ENCODE measurements at regions not wholly inside any gene's neighbourhood (a gene's known extent, or its start where the extent isn't known, plus 50 kb on each side); places are given as distances from the start of the nearest gene placed in this dataset.

DNA sequence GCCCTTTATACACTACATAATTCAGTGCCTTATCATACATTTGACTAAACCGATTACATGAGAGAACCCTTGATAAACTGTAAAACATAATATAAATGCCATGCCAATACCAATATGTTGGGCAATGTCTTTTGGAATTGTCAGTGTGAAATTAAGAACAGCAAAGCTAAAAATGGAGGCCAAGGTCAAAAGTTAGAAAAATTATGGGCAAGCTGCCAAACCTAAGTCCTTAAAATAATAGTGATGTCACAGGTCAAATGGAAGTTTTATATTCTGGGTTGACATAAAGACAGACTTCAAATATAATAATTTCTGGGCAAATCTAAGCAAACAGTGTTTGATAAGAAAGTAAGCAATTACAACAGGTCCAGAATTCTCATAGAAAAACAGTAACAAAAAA lies 696.7 kb downstream of the RNF144B start:
- TF ChIP-seq, protein P1, sequence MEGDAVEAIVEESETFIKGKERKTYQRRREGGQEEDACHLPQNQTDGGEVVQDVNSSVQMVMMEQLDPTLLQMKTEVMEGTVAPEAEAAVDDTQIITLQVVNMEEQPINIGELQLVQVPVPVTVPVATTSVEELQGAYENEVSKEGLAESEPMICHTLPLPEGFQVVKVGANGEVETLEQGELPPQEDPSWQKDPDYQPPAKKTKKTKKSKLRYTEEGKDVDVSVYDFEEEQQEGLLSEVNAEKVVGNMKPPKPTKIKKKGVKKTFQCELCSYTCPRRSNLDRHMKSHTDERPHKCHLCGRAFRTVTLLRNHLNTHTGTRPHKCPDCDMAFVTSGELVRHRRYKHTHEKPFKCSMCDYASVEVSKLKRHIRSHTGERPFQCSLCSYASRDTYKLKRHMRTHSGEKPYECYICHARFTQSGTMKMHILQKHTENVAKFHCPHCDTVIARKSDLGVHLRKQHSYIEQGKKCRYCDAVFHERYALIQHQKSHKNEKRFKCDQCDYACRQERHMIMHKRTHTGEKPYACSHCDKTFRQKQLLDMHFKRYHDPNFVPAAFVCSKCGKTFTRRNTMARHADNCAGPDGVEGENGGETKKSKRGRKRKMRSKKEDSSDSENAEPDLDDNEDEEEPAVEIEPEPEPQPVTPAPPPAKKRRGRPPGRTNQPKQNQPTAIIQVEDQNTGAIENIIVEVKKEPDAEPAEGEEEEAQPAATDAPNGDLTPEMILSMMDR (IDR thresholded peaks at IDR 0.05; ENCODE audit: extremely low read depth in 1 of 2, insufficient read depth in 1 of 2, low read depth in 1 of 2, low read length in 2 of 2) = no peak
- TF ChIP-seq POLR2A (IDR thresholded peaks at IDR 0.05; ENCODE audit: low read depth, low read length) (no peak), POLR2AphosphoS5 (IDR thresholded peaks at IDR 0.05; ENCODE audit: insufficient read depth, low read depth, low read length) (no peak), GATA2 (IDR thresholded peaks at IDR 0.05; ENCODE audit: insufficient read depth, insufficient read length, low read depth, low read length) (no peak), MYC (IDR thresholded peaks at IDR 0.05; ENCODE audit: low read depth, low read length) (no peak), EZH2 (IDR thresholded peaks at IDR 0.05; ENCODE audit: borderline replicate concordance, low read depth, low read length, severe bottlenecking) (no peak), JUN (IDR thresholded peaks at IDR 0.05; ENCODE audit: borderline replicate concordance, insufficient read depth, insufficient read length, low read depth) (no peak)

Measured in endothelial cell of umbilical vein (primary cell).